GM10266 (cell line): ENCODE measurements at regions not wholly inside any gene's neighbourhood (a gene's known extent, or its start where the extent isn't known, plus 50 kb on each side); places are given as distances from the start of the nearest gene placed in this dataset.

Experiments used
- DNase-seq: peaks from one replicate; pipeline ENCODE4 v3.0.0; 2012; ENCODE audit errors: extremely low spot score
- TF ChIP-seq, protein P1 (sequence below): IDR thresholded peaks from 2 replicates; pipeline ENCODE4 v1.5.1; 2012; ENCODE audit warnings: mild to moderate bottlenecking, low read depth; ENCODE audit not compliant: control insufficient read depth, insufficient read depth; ENCODE audit errors: missing control alignments

- no peak for DNase-seq
- TF ChIP-seq, protein P1, sequence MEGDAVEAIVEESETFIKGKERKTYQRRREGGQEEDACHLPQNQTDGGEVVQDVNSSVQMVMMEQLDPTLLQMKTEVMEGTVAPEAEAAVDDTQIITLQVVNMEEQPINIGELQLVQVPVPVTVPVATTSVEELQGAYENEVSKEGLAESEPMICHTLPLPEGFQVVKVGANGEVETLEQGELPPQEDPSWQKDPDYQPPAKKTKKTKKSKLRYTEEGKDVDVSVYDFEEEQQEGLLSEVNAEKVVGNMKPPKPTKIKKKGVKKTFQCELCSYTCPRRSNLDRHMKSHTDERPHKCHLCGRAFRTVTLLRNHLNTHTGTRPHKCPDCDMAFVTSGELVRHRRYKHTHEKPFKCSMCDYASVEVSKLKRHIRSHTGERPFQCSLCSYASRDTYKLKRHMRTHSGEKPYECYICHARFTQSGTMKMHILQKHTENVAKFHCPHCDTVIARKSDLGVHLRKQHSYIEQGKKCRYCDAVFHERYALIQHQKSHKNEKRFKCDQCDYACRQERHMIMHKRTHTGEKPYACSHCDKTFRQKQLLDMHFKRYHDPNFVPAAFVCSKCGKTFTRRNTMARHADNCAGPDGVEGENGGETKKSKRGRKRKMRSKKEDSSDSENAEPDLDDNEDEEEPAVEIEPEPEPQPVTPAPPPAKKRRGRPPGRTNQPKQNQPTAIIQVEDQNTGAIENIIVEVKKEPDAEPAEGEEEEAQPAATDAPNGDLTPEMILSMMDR: no peak
Observed at GRCh38 chr2:18078216-18078615, 199.7 kb downstream of the KCNS3 start.

DNA sequence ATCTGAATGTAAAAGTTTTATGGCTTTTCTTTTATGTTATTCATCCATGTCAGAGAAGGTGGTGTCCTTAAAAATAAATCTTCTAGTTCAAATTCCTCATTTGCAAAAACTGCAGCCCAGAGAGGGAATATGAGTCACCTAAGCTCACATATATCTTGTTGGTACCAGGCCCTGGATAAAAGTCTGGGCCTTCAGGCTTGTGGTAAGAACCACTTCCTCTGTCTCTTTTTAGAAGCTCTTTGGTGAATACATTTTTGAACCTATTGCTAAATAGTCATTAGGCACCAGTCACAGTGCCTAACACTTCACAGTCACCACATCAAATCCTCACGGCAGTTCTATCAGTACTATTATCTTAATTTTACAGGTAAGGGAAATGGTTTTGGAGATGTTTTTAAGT lies 199.2 kb downstream of the KCNS3 start:
- TF ChIP-seq, protein P1: no peak
- DNase-seq: no peak

DNA sequence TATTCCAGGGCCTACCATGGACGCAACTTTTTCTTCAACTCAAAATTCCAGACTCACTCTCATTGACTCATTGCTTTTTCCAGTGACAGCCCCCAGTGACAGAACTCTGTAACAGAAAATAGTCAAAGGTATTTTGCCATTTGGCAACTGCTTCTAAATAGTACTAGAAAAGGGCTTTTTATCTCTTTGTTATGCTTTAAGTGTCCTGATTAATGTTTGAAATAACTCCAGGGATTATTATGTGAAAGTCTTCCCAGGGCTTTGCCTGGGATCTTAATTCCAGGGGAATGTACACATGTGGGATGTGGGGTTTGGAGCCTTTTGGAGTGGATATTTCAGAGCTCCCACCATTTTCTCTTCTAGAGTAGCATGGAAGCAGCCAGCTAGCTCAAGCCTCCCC lies 198.8 kb downstream of the KCNS3 start:
- DNase-seq: no peak
- TF ChIP-seq, protein P1: no peak

DNA sequence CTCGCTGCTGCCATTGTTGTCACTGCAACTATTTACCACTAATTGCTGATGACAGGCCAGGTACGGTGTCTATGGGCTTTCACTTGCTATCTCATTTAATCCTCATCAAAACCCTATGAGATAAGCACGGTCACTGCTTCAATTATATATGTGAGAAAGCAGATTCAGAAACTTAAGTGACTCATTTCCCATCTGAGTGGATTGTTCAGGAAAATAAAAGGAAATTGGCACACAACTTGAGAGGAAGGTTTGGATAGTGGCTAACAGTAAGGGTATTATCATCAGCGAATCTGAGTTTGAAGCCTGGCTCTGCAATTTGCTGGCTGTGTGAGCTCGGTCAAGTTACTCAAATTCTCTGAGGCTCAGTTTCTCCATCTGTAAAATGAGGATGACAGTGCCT lies 196.0 kb downstream of the KCNS3 start:
- no peak for DNase-seq
- TF ChIP-seq, protein P1: no peak

DNA sequence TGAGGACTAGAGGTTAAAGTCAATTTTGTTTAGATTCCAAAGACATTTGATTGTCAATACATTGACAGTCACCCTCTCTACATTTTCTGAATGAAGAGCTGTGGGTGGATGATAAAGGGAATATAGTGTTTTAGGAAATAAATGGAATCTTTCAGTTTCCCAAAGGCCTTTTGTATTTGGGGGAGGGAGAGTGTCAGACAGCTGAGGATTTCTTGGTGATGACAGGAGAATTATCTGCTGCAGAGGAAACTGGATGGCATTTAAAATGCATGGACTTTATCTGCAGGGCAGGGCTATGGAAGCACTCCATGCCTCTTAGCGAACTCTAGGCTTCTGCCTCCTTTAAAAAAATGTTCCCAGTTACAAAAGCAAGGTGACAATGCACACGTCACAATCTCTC lies 195.1 kb downstream of the KCNS3 start:
- no peak for DNase-seq
- TF ChIP-seq, protein P1: no peak

DNA sequence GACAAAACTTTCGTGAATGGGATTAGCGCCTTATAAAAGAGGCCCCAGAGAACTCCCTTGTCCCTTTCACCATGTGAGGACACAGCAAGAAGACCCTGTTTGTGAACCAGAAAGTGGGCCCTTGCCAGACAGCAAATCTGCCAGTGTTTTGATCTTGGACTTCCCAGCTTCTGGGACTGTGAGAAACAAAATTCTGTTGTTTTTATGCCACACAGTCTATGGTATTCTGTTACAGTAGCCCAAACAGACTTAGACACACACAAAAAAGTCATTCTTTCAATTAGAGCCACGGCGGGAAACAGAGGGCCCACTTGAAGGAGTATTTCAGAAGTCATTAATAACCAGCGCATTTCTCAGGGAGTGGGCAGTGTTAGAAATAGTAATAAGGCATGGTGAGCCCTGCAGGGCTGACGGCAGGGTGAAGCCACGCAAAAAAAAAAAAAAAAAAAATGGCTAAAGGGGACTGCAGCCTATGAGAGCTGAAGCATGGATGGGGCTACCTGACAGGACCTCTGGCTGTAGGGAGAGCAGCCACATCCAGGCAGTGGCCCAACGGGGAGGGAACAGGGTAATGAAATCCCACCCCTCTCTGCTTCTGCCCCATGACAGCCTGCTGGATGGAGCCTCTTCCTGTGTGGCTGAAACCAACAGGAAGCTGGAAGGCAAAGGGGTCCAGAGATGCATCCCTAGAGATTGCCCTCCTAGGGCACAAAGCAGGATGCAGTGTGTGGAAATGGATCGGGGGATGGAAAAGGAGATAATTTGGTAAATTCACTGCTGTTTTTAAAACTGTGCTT lies 189.3 kb downstream of the KCNS3 start:
- TF ChIP-seq, protein P1: no peak
- no peak for DNase-seq

GRCh38 chr2:18066894-18067293 lies 188.4 kb downstream of the KCNS3 start:
- no peak for DNase-seq
- TF ChIP-seq, protein P1: no peak
